ENCODE measurements at regions not wholly inside any gene's neighbourhood (a gene's known extent, or its start where the extent isn't known, plus 50 kb on each side); places are given as distances from the start of the nearest gene placed in this dataset.

GRCh38 chr3:118505784-118506183 lies 528.9 kb downstream of the IGSF11 start:
- TF ChIP-seq TARDBP (IDR thresholded peaks at IDR 0.05) (no peak), LEF1 (IDR thresholded peaks at IDR 0.05; ENCODE audit: borderline replicate concordance) (no peak), FOXM1 (IDR thresholded peaks at IDR 0.05; ENCODE audit: borderline replicate concordance) (no peak), NFRKB (IDR thresholded peaks at IDR 0.05) (no peak), BHLHE40 (IDR thresholded peaks at IDR 0.05; ENCODE audit: borderline replicate concordance) (no peak), FOXA1 (IDR thresholded peaks at IDR 0.05) (no peak), CTBP1 (IDR thresholded peaks at IDR 0.05; ENCODE audit: borderline replicate concordance) (no peak)
